WTC11 (cell line): ENCODE measurements at regions not wholly inside any gene's neighbourhood (a gene's known extent, or its start where the extent isn't known, plus 50 kb on each side); places are given as distances from the start of the nearest gene placed in this dataset.

Experiments used
- ATAC-seq: fragments of 200-7000 bp; cut with Tn5 transposase; 2 replicates; pipeline ENCODE4 v1.10.0; 2021; ENCODE audit warnings: mild to moderate bottlenecking, moderate library complexity
- CTCF ChIA-PET: fragments of 300-600 bp; sonication (Branson Sonifier 250); formaldehyde crosslinking; loops from one replicate; lab custom pipeline; 2021; ENCODE audit warnings: antibody characterized with exemption; lab: Charles Lee
- POLR2A ChIA-PET: fragments of 350-600 bp; sonication (Branson Sonifier 250); formaldehyde crosslinking; loops from one replicate; lab custom pipeline; 2021; ENCODE audit warnings: antibody characterized with exemption; lab: Charles Lee
- DNase-seq: peaks from one replicate; pipeline ENCODE4 v3.0.0; 2021; ENCODE audit warnings: low spot score
- H3K27ac Mint-ChIP-seq: 2 replicates; pipeline ENCODE4 v1.8.0; 2021; ENCODE audit warnings: mixed read lengths
- H3K27me3 Mint-ChIP-seq: 2 replicates; pipeline ENCODE4 v1.8.0; 2021; ENCODE audit warnings: low read depth, mild to moderate bottlenecking, moderate library complexity, mixed read lengths
- H3K36me3 Mint-ChIP-seq: 2 replicates; pipeline ENCODE4 v1.8.0; 2021; ENCODE audit warnings: mixed read lengths
- H3K4me1 Mint-ChIP-seq: 2 replicates; pipeline ENCODE4 v1.8.0; 2022; ENCODE audit warnings: mixed read lengths
- H3K4me3 Mint-ChIP-seq: 2 replicates; pipeline ENCODE4 v1.8.0; 2021; ENCODE audit warnings: mild to moderate bottlenecking, moderate library complexity, mixed read lengths
- H3K9me3 Mint-ChIP-seq: 2 replicates; pipeline ENCODE4 v1.8.0; 2021; ENCODE audit warnings: mixed read lengths
- EMX1 ChIP-seq: fragments of 250-450 bp; sonication (Bioruptor Pico); IDR thresholded peaks from 2 replicates; pipeline ENCODE4 v1.8.0; 2021; ENCODE audit warnings: mild to moderate bottlenecking
- FOXK1 ChIP-seq: sonication (generic); formaldehyde crosslinking; IDR thresholded peaks from 2 replicates; pipeline ENCODE4 v1.8.0; 2022; ENCODE audit warnings: mild to moderate bottlenecking, moderate library complexity, missing genetic modification reagents
- GABPB1 ChIP-seq: sonication (generic); formaldehyde crosslinking; IDR thresholded peaks from 2 replicates; pipeline ENCODE4 v1.8.1; 2023; ENCODE audit warnings: mild to moderate bottlenecking, missing genetic modification reagents
- IRF2 ChIP-seq: sonication (generic); formaldehyde crosslinking; IDR thresholded peaks from 2 replicates; pipeline ENCODE4 v1.8.0; 2022; ENCODE audit warnings: low read depth, missing genetic modification reagents, borderline replicate concordance
- MXD4 ChIP-seq: fragments of 250-450 bp; sonication (Bioruptor Pico); IDR thresholded peaks from 2 replicates; pipeline ENCODE4 v1.8.0; 2021; ENCODE audit warnings: mild to moderate bottlenecking, moderate library complexity, borderline replicate concordance
- MYBL2 ChIP-seq: sonication (generic); formaldehyde crosslinking; IDR thresholded peaks from 2 replicates; pipeline ENCODE4 v1.8.1; 2023; ENCODE audit warnings: mild to moderate bottlenecking, moderate library complexity, missing genetic modification reagents
- NFYB ChIP-seq: sonication (generic); formaldehyde crosslinking; conservative IDR thresholded peaks from 2 replicates; pipeline ENCODE4 v1.8.0; 2022; ENCODE audit warnings: low read depth, missing genetic modification reagents
- NR2C2 ChIP-seq: sonication (generic); formaldehyde crosslinking; IDR thresholded peaks from 2 replicates; pipeline ENCODE4 v1.8.0; 2022; ENCODE audit warnings: mild to moderate bottlenecking, missing genetic modification reagents
- SOX15 ChIP-seq: fragments of 250-450 bp; sonication (Bioruptor Pico); IDR thresholded peaks from 2 replicates; pipeline ENCODE4 v1.9.0; 2021; ENCODE audit warnings: mild to moderate bottlenecking
- ZBTB43 ChIP-seq: sonication (generic); formaldehyde crosslinking; IDR thresholded peaks from 2 replicates; pipeline ENCODE4 v1.8.1; 2023; ENCODE audit warnings: mild to moderate bottlenecking, missing genetic modification reagents
- ZNF263 ChIP-seq: sonication (generic); formaldehyde crosslinking; IDR thresholded peaks from 2 replicates; pipeline ENCODE4 v1.8.1; 2022; ENCODE audit warnings: low read depth, mild to moderate bottlenecking, moderate library complexity, missing genetic modification reagents
- TF ChIP-seq, protein P1 (sequence below): sonication (generic); formaldehyde crosslinking; IDR thresholded peaks from 2 replicates; pipeline ENCODE4 v1.8.1; 2023; ENCODE audit warnings: mild to moderate bottlenecking, missing genetic modification reagents, moderate library complexity
- TF ChIP-seq, protein P2 (sequence below): fragments of 250-450 bp; sonication (Bioruptor Pico); conservative IDR thresholded peaks from 2 replicates; pipeline ENCODE4 v1.9.0; 2021; ENCODE audit warnings: mild to moderate bottlenecking
- TF ChIP-seq, protein P3 (sequence below): sonication (generic); formaldehyde crosslinking; IDR thresholded peaks from 2 replicates; pipeline ENCODE4 v1.8.1; 2022; ENCODE audit warnings: mild to moderate bottlenecking, missing genetic modification reagents, moderate library complexity, borderline replicate concordance

DNA sequence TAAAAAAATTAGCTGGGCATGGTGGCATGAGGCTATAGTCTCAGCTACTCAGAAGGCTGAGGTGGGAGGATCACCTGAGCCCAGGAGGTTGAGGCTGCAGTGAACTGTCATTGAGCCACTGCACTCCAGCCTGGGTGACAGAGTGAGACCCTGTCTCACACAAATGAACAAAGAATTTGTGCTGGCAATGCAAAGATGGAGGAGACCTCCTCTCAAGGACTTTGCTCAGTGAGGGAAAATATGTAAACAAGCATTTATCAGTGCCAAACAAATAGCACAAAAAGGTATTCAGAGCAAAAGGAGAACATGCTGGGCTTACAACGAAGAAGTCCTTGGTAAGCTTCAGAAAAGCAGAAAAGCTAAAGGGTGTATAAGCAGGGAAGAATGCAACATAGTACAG, 113.1 kb upstream of the UMPS start:
- peaks cover 24% of the 10 kb centered on the region for H3K4me1 Mint-ChIP-seq
- peak; percentile 27; the same call in 1 of the 2 replicates for TF ChIP-seq GABPB1
- no peak for TF ChIP-seq FOXK1 (CRISPR knock-in tag)
- TF ChIP-seq, all 79 proteins: peak for 1
- Mint-ChIP-seq H3K36me3 (no peaks in the 10 kb centered on the region), H3K27ac (no peak overlapping the region), H3K9me3 (no peaks in the 10 kb centered on the region), H3K27me3 (no peaks in the 10 kb centered on the region), H3K4me3 (no peak overlapping the region)
- POLR2A ChIA-PET, result no interaction called here
- DNase-seq (no peak), ATAC-seq (no peak)
- CTCF ChIA-PET, result no interaction called here

DNA sequence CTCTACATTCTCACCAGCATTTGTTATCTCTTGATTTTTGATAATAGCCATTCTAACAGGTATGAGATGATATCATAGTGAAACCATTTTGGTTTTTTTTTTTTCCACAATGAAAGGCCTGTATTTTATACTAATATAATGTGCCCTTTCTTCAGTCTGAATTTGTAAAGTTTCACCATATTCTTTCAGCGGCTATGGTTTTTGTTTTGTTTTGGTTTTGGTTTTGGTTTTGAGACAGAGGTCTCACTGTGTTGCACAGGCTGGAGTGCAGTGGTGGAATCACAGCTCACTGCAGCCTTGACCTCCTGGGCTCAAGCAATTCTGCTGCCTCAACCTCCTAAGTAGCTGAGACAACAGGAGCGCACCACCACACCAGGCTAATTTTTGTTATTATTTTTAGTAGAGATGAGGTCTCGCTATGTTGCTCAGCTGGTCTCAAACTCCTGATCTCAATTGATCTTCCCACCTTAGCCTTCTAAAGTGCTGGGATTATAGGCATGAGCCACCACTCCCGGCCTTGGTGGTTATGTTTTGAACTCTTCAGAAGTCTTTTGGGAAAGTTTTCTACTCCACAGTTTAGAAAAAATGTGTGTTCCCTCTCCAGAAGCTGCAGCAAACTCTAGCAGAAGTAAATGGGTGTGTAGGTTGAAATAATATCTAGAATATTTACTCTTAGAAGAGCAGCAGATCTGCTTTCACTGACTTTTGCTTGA, 110.2 kb upstream of the UMPS start:
- H3K4me3 Mint-ChIP-seq, result no peak overlapping the region
- H3K4me1 Mint-ChIP-seq, result peaks cover 14% of the 10 kb centered on the region
- no peaks in the 10 kb centered on the region for H3K27me3 Mint-ChIP-seq
- ATAC-seq, result no peak
- CTCF ChIA-PET, result interaction anchor here (0.6 to 3.1 kb wide), 2 partner anchors 16 to 38 kb away, joined by 4 to 12 read pairs; no protein-coding TSS in a partner anchor
- H3K36me3 Mint-ChIP-seq, result no peaks in the 10 kb centered on the region
- no peaks in the 10 kb centered on the region for H3K9me3 Mint-ChIP-seq
- H3K27ac Mint-ChIP-seq, result no peak overlapping the region
- DNase-seq, result no peak
- TF ChIP-seq, protein P1, sequence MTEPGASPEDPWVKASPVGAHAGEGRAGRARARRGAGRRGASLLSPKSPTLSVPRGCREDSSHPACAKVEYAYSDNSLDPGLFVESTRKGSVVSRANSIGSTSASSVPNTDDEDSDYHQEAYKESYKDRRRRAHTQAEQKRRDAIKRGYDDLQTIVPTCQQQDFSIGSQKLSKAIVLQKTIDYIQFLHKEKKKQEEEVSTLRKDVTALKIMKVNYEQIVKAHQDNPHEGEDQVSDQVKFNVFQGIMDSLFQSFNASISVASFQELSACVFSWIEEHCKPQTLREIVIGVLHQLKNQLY (CRISPR knock-in tag), result no peak
- POLR2A ChIA-PET, result no interaction called here

DNA sequence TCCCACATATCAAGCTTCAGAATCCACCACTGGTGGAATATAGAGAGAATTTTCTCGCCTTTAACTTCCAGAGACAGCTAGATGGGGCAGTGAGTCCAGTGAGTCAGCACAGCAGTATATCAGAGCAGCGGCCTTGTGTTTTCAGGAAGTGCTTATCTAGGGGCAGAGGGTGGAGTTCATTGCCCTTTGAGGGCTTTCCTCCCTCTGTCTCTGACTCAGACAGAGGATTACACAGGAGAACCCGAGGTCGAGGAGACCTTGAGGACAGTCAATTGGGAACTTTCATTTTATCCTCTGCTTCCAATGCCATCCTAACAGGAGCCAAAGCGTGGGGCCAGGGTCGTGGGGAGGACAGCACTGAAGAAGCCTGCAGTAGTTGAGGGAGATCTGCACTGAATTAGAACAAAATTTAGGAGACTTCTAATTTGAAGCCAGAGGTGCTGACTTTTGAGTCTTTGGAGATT, 109.6 kb upstream of the UMPS start:
- ChIA-PET POLR2A (no interaction called here), CTCF (interaction anchor here (3.1 kb wide), 1 partner anchor 16 kb away, joined by 12 read pairs; no protein-coding TSS in a partner anchor)
- Mint-ChIP-seq H3K27ac (no peak overlapping the region), H3K9me3 (no peaks in the 10 kb centered on the region), H3K4me3 (no peak overlapping the region), H3K27me3 (no peaks in the 10 kb centered on the region), H3K4me1 (peaks cover 14% of the 10 kb centered on the region), H3K36me3 (no peaks in the 10 kb centered on the region)
- no peak for TF ChIP-seq IRF2 (CRISPR knock-in tag)
- TF ChIP-seq GABPB1, result peak; percentile 62; the same call in 1 of the 2 replicates
- no peak for TF ChIP-seq ZBTB43 (CRISPR knock-in tag)
- TF ChIP-seq, protein P2, sequence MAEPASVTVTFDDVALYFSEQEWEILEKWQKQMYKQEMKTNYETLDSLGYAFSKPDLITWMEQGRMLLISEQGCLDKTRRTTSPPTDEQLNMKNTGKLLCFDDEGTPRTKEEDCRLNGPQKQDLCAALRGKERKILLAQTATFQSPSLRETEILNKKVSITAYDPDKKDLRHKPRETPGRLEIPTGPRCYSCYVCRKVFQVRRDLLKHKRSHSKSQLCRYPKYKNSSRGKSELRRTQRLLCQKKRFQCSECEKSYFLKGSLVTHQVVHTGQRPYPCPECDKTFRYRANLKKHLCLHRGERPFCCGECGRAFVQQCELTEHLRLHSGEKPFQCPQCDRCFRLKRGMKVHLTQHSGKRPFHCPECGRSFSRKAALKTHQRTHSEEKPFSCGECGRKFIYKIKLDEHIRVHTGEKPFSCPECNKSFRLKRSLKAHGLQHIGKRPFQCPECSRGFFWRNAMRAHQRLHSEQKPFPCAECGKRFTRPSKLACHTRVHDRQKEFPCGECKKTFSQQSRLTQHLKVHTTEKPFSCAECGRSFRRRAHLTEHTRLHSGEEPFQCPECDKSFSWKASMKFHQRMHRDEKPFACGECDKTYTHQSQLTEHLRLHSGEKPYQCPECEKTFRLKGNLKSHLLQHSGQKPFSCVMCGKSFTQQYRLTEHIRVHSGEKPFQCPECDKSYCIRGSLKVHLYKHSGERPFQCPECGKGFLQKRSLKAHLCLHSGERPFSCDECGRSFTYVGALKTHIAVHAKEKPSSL (CRISPR knock-in tag), result no peak
- no peak for TF ChIP-seq EMX1 (CRISPR knock-in tag)
- TF ChIP-seq ZNF263, result no peak
- TF ChIP-seq MYBL2 (CRISPR knock-in tag), result no peak
- DNase-seq (no peak), ATAC-seq (peak; percentile 95)

DNA sequence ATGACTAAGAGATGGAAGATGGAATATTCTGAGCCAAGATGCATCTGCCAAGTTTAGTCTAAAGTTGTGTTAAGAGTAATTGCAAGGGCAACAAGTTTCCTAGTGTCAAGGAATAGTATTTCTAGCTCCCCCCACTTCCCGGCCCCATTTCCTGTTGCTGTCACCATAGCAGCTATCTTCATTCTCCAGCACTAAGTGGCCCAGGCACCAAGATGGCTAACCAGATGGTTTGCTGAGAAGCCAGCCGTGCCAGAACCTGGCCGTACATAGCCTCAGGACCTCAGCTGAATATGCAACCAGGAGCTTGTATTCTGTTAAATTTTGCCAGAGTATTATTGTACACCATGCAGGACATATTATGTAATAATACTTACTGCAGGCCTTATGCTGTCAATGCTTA, 108.8 kb upstream of the UMPS start:
- Mint-ChIP-seq H3K4me1 (peaks cover 14% of the 10 kb centered on the region), H3K27me3 (no peaks in the 10 kb centered on the region), H3K36me3 (no peaks in the 10 kb centered on the region), H3K9me3 (no peaks in the 10 kb centered on the region), H3K27ac (no peak overlapping the region), H3K4me3 (no peak overlapping the region)
- no peak for TF ChIP-seq NR2C2
- no peak for TF ChIP-seq NFYB (CRISPR knock-in tag)
- no peak for TF ChIP-seq MXD4 (CRISPR knock-in tag)
- TF ChIP-seq ZBTB43 (CRISPR knock-in tag), result no peak
- TF ChIP-seq, protein P3, sequence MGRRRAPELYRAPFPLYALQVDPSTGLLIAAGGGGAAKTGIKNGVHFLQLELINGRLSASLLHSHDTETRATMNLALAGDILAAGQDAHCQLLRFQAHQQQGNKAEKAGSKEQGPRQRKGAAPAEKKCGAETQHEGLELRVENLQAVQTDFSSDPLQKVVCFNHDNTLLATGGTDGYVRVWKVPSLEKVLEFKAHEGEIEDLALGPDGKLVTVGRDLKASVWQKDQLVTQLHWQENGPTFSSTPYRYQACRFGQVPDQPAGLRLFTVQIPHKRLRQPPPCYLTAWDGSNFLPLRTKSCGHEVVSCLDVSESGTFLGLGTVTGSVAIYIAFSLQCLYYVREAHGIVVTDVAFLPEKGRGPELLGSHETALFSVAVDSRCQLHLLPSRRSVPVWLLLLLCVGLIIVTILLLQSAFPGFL, result no peak
- no peak for TF ChIP-seq SOX15 (CRISPR knock-in tag)
- no peak for ATAC-seq
- CTCF ChIA-PET, result interaction anchor here (3.1 kb wide), 1 partner anchor 15 kb away, joined by 12 read pairs; no protein-coding TSS in a partner anchor
- DNase-seq, result no peak
- POLR2A ChIA-PET, result interaction anchor here (0.9 kb wide), 1 partner anchor 58 kb away, joined by 3 read pairs; no protein-coding TSS in a partner anchor
